SHP77 (cell line): ENCODE measurements at regions not wholly inside any gene's neighbourhood (a gene's known extent, or its start where the extent isn't known, plus 50 kb on each side); places are given as distances from the start of the nearest gene placed in this dataset.

Source experiments
- DNase-seq, 2 experiments: peaks; one replicate each; lab custom pipeline; 2025; lab: John Stamatoyannopoulos, UW

DNA sequence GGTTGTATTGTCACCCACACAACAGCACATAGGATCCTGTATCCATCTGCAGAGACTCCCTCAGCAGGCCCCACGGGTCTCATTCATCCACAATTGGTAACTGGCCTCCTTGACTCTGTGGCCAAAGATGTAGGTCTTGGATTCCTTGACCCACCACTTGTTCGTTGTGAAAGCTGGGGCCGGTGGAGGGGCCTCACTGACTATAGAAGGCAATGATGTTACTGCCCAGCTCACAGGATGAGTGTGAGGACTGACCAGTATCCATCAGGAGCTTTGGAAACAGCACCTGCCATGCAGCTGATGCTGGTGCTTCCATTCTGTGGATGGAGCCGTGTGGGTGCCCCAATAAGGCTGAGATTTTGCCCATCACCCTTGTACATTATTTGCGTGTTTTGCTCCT is 615.7 kb downstream of the BRD1 start:
- DNase-seq = no peak

DNA sequence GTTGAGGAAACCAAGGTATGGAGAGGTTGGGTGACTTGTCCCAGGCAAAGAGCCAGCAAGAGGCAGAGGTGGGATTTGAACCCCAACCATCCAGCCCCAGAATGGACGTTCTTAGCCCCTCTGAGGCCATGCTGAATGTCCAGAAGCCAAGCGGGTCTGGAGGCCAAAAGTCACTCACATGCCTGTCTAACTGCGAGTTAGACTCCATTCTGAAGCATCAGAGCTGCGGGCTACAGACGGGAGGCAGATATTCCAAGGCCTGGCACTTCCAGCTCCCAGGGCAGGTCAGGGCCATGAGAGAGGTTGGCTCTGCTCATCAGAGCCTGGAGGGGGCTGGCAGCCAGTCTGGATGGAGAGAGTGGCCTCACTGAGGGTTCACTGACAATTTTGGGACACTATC is 616.5 kb downstream of the BRD1 start:
- DNase-seq = no peak

DNA sequence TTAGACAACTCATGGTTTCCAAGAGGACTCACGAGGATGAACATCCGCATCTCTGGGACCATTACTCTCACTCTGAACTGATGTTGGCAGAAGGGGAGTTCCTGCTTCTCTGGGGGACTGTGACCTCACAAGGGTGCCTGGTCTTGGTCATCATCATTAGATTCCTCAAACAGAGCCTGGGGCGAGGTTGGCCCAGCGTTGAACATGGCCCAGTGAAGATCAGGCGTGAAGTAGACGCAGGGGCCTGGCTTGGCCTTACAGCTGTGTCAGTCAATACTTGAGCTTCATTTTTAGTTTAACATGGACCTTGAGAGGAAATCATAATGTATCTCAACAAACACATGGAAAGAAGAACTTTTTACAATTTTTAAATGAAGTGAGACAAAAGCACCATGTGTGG is 617.1 kb downstream of the BRD1 start:
- DNase-seq = no peak

DNA sequence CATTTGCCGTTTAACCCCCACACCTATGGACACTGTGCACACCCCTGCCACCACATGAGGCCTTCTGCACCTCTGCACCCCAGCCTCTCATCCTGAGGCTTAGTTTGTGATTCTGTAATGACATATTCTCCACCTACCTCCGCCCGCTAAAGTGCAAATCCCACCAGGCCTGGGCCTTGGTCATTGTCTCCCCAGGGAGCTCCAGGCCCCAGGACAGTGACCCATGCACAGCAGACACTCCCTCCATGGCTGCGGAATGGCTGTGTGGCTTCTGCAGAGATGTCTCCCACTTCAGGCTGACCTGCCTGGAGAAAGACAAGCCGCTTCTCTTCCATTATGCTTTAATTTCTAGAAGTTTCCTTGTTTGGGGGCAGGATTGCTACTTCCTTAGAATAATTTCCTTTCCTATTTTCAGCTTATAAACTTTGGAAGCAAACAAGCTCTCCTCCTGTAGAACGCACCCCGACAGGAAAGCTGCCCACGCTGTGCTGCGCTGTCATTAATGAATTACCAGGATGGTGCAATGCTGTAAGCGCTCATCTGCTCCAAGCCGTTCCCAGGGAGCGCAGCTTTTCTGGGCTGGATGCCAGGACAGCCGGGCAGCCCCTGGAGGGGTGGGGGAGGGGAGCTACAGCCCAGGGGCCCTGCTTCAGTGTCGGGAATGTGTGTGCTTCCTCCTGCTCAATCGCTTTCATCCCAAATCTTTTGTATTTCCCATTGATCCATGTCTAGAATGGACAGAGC is 618.0 kb downstream of the BRD1 start:
- peak; percentile 93 to 94 for DNase-seq

DNA sequence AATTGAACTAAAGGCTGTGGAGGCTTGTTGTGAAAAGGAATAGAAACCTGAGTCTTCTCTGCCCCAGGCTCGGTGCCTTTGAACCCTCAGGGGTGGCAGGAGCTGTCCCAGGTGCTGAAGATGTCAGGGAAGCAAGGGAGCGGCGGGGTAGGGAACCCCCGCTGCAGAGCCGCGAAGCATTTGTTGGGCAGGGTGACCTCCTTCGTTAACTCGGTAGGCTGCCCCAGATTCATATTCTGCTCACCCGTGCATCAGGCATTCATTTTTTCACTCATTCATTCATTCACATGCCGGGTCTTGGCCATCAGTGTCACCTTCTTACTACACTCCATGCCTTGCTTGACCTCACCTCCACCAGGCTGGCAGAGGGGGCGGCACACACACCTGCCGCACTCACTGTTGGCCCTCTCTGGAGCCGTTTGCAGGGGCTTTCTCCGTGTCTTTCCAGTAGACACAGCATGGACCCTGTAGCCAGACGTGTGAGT is 618.9 kb downstream of the BRD1 start:
- DNase-seq = no peak

DNA sequence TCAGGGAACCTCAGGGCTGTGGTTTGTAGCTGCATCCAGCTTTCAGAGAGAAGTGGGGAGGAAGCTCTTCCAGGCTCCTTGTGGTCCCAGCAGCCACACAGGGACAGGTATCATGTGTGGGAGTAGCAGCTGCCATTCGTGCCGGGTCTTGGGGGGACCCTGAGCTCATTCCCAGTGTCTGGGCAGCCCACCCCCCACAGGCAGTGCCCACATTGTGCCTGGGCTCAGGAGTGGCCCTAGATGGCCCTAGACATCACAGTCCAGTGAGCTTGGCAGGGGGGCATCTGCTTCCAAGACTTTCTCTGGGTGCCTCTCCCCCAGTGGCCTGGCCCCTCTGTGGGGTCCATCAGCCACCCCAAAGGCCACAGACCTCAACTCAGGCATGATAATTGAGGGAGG is 619.7 kb downstream of the BRD1 start:
- DNase-seq = no peak

DNA sequence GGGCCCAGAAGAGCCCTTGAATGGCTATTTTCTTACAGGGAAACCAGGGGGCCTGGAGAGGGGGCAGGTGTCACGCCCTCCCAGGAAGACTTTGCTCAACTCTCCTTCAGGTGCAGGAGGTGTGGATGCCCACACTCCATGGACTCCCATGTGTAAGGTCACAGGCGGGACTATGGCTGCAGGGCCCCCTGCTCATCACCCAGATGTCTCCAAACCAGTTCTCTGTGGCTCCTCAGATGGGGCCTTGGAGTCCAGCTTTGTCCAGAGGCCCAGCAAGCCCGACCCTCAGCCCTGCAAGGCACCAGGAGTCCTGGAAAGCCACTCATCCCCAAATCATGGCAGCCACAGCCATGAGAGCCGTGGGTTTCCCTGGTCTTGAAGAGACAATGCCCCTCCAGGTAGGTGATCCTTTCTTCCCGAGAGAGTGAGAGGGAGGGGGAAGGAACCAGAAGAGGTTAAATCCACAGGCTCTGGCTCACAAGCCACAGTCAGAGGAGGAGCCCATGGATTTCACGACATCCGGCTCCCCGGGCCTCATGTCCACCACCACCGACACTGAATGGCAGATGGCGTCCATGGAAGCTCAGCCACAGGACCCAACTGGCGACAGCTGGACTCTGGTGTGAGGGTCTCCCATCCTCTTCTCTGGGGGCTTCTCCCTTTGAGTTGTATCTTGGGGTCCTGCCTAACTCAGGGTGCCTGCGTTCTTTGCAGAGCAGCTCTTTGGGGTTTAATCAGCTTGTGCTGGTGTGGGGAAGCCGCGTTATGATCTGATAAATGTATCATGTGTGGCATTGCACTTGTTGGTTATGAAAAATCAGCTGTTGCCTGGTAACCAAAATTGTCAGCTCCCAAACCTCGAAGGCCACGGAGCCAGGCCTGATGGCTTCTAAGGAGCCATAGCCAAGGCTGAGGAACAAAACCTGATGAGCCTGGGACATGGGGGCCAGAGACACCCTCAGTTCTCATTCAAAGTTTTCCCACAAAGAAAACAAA is 620.4 kb downstream of the BRD1 start:
- DNase-seq = no peak

DNA sequence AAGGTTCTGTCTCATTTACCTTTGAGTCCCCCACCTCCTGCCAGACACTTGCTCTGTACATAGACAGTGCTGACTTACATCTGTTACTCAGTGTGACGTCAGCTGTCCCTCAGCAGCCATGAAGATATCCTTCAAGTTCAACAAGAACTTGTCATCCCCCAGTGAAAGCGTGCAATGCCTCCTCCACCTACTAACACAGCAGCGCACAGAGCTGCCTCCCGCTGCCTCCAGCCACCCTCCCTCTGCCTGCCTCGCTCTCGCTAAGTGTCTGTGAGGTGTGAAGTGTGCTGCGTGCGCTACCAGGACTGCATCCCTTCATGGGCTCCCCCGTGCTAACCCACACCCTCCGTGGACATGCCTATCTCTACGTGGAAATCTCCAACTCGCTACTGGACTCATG is 621.4 kb downstream of the BRD1 start:
- no peak for DNase-seq

DNA sequence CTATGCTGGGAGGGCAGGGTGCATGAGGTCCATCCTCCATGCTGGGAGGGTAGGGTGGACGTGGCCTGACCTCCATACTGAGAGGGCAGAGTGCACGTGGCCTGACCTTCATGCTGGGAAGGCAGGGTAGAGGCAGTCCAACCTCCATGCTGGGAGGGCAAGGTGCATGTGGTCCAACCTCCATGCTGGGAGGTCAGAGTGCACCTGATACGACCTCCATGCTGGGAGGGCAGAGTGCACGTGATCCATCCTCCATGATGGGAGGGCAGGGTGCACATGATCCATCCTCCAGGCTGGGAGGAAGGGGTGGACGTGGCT is 622.2 kb downstream of the BRD1 start:
- DNase-seq = no peak

DNA sequence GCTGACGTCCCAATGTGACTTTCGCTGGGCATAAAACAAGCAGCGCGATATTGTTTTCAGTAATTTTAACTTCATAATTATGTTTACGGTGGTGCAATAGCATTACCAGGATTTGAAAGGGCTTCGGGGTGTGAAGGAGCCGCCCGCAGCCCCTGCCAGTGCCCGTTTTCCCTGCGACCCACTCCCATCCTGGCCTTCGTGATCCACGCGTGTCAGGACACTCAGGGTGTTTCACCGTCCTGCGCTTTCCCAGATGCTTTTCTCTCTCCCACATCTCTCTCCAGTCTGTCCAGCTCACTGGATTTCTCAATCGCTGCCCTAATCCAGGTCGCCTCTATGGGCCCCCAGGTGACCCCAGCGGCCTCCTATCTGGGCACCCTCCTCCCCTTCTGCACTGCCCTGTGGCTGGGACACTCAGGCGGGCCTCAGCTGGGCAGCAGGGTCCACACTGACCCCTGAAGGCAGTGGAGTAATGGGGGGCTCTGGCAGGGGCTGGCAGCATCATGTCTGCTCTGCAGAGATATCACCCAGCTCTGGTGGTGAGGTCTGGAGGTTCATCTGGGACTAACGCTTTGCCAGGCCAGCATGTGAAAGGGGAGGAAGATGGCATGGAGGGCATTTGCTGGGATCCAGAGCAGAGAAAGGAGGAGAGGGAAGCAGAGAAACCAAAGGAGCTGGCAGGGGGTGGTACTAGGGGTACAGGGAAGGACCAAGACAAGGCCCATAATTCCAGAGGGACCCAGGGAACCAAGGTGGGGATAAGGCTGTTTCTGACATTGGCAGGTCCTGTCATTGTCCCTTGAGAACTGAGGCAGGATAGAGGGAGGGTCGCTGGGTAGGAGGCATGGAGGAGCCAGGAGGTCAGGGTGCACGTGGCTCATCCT is 622.8 kb downstream of the BRD1 start:
- DNase-seq = no peak

DNA sequence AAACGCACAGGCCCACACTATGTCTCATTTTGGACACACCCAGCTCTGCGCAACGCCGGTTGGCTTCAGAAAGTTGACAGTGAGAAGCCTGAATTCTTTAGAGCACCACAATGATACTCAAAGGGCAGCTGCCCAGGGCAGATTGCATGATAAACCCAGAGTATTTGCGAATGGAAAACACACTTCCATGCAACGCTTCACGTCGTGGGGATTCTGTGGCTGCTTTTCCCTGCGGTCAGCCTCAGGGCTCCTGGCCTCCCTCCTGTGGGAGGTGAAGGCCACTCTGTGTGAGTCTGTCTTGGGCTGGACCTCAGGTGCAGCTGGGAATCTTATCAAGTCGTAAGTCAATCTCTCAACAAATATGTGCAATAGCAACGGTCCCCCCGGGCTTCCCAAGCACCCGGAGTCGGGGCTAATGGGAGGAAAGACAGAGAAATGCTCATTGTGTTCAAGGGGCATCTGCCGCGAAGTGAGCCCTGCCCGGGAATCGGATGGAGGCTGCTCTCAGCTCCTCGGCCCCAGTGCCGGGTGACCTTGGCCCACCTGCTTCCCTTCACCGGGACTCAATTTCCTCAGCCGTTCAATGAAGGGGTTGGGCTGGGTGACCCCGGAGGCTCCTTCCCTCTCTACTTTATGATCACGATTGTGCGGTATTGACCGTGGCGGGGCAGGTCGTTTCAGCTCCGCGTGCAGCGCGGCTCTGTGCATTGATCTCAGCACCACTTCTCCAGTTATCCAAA is 623.6 kb downstream of the BRD1 start:
- DNase-seq = no peak

DNA sequence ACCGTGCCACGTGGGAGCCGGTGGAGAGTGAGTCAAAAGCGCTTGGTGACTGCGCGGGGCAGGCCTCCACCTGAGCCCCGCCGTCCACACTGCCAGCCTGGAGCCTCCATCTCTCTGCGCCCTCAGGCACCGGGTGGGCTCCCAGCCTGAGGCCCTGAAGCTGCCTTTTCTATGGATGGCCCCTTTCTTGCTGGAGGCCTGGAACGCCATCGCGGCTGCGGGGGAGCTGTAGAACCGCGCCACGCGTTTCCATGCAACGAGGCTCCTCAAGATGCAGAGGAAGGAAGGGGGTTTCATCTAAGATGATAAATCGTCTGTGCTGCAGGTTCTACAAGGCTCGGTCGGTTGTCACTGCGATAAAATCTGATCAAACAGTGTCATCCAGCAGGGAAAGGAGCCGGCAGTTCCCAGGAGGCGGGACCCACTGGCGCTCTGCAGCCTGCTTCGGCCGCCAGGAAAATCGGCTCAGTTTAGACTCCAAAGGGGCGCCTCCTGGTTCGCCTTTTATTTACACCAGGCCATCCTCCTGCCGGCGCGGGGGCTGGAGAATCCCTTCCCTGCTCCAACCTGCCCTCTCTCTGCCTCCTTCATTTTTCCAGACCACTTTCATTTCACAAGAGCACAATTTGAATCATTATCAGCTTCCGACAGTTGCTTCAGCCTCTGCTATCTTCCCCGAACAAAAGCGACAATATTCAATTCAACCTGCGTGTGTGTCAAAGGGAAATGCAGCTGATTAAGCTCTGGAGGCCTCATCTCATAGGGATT is 624.4 kb downstream of the BRD1 start:
- DNase-seq = no peak

DNA sequence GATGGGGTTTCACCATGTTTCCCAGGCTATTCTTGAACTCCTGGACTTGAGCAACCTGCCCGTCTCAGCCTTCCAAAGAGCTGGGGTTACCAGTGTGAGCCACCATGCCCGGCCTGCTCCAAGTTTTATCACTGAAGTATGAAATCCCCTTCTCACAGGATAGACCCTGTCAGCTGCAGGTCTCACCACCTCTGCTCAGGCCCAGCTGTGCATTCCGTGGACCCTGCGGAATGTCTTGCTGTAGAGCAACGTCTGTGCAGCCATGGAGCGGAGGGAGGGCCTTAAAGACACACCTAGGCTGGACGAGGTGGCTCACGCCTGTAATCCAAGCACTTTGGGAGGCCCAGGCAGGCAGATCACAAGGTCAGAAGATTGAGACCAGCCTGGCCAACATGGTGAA is 625.4 kb downstream of the BRD1 start:
- no peak for DNase-seq

DNA sequence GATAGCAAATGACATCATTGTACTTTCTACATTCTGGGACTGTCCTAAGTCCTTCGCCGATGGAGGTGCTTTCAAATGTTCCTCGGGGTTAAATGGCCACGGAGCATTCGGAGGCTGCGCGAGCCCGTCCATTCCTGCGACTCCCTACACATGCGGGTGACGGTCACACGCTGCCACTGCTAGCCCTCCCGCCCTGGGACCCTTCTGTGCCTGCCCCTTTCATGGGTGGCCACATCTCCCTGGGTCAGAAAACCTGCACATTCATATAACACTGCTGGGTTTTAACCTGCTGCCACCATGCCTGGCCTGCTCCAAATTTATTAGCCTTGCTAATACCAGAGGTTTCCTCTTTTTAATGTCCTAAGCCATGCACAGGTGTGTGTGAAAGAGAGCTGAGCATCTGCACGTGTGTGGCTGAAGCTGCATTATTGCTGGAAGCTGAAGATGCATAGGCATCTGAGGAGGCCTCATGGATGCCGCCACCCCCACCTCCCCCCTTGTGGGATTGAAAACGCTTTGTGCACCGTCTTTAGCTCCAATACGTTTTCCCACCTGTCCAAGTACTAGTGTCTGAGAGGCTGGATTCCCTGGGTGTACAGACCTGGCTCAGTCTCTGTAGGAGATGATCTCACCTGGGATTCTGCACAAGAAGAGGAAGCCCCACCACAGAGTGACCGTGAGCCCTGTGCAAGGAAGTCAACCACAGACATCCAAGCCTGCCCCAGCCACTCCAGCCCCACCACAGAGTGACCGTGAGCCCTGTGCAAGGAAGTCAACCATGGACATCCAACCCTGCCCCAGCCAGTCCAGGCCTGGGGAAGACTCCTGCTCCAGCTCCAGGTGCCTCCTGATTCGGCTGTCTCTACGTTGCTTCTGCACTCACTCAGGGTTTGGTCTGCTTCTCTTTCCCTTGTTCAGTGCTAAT is 626.4 kb downstream of the BRD1 start:
- no peak for DNase-seq

DNA sequence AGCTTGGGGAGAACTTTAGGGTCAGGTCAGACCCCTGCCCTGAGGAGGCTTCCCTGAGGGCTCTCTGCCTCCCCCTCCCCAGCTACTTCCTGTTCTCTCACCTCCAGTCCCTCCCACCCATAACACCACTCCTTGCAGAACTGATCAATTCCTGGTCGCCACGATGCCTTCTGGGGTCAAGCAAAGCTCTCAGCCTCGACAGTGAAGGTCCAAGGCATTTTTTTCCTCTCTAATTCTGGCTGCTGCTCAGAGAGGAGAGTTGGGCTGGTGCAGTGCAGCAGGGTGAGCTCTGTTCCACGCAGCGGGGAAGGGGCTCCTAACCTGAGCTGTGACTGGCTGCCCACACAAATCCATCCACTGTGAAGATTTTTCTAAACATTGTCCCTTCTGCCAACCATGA is 628.4 kb downstream of the BRD1 start:
- DNase-seq = no peak

DNA sequence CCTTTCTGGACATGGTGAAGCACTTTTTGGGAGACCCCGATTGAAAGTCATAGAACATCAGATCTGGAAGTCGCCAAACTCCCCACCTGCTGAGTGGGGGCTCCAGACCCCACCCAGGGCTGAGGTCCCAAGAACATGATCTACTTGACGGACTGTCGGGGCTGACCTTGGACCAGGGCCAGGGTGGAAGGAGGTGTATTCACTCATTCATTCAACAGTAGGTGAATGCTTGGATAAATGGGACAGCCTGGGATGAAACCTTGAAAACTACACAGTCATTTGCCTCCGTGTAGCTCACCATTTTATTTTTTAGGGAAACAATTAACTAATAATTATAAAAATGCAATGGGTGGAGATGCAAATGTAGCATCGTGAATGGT is 629.0 kb downstream of the BRD1 start:
- DNase-seq = no peak

DNA sequence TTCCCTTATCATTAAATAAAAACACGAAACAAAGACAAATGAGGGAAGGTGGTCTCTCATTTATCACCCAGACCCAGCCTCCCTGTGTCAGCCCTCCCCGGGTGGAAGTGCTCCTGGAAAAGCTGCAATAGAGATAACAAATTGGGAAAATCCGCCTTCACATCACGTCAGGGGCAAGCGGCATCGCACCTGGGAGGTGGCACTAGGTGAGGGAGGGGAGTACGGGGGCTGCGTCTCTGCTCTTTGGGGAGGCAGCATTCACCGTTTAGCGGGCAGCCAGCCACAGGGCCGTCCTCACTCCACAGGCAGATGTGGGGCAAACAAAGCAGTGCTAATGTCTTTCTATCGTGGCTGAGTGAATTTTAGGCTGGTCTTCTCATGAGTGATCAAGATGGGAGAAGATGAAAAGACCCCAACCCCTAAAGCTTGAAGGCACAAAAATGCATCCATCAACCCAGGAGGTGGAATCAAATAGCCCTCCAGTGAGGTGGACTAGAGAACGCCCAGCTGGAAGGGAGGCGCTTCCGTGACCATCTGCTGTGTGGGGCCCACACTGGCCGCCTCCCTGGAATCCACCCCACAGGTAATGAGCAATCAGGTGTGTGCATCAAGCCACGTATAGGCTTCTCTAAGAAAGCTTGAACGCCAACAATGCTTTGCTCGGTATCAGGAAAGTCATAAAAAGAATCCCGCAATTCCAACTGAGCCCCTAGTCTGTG is 629.5 kb downstream of the BRD1 start:
- DNase-seq = no peak

DNA sequence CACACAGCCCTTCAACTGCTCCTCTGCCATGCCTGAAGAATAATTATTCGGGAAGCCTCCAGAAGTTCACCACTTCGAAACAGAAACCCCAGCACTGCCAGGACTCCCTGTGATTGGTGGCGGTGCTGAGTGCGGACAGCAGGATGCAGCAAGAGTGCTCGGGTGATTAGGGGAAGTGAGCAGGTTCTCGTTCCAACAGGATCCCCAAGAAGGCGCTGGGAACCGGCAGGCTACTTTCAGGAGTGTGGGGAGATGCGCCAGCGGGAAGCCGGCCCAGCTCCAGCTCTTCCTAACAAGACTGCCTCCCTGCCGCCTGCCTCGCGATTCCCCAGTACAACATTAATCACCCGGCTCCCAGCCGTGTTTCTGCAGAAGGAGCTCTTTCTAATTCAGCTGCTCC is 630.2 kb downstream of the BRD1 start:
- DNase-seq = no peak

DNA sequence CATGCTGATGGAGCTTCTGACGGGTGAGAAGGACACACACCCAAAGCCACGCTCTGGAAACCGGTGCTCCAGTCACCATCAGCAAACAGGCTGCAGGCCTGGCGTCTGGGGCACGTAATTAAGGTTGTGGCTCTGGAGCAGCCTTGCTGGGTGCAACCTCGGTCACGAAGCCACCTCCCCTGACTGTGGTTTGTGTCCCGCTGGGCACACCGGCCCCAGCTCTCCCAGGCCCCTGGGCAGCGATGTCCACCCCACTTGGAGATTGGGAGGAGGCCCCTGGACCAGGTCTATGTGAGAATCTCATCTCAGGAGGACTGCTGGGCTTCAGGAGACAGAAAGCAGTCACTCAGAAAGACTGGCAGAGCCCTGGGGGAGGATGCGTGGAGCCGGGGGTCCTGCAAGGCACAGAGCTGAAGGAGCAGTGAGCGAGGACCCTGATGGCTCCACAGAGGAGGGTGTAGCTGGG is 631.6 kb downstream of the BRD1 start:
- no peak for DNase-seq
